Tibial nerve (tissue), 4 donors: ENCODE measurements at regions not wholly inside any gene's neighbourhood (a gene's known extent, or its start where the extent isn't known, plus 50 kb on each side); places are given as distances from the start of the nearest gene placed in this dataset.

Experiments used
- DNase-seq, 2 donors: peaks; one replicate each; pipeline ENCODE4 v3.0.0-alpha.2; 2019; ENCODE audit warnings: low spot score in 2 of 2
- H3K27ac ChIP-seq, 4 donors: fragments of 200-600 bp; sonication (generic) in 3 of 4; one replicate each; pipeline ENCODE4 v1.5.1; 2017 to 2019; ENCODE audit warnings: mild to moderate bottlenecking in 1 of 4
- H3K27me3 ChIP-seq, 2 donors: fragments of 200-600 bp; sonication (generic) in 1 of 2; one replicate each; pipeline versions ENCODE4 v1.5.1 to v1.6.0; 2017 to 2019
- H3K36me3 ChIP-seq, 3 donors: fragments of 200-600 bp; sonication (generic); one replicate each; pipeline ENCODE4 v1.5.1; 2018 to 2019
- H3K4me1 ChIP-seq, 4 donors: fragments of 200-600 bp; sonication (generic) in 3 of 4; one replicate each; pipeline ENCODE4 v1.5.1; 2017 to 2019
- H3K4me3 ChIP-seq, 4 donors: fragments of 200-600 bp; sonication (generic) in 3 of 4; one replicate each; pipeline ENCODE4 v1.5.1; 2017 to 2019; ENCODE audit warnings: mild to moderate bottlenecking in 1 of 4, moderate library complexity in 1 of 4
- H3K9me3 ChIP-seq, 4 donors: fragments of 200-600 bp; sonication (generic) in 3 of 4; one replicate each; pipeline ENCODE4 v1.5.1; 2017 to 2019
- CTCF ChIP-seq, 5 experiments: fragments of 200-600 bp in 3 of 5; fragments of 450-650 bp in 2 of 5; sonication (generic) in 3 of 5; IDR thresholded peaks; one replicate each; pipeline ENCODE4 v1.5.1; 2016 to 2019; ENCODE audit warnings: antibody characterized with exemption in 5 of 5, mild to moderate bottlenecking in 3 of 5, moderate library complexity in 2 of 5
- EP300 ChIP-seq, 2 donors: sonication (generic); formaldehyde crosslinking; IDR thresholded peaks; one replicate each; pipeline ENCODE4 v1.6.1; 2017; ENCODE audit warnings: antibody characterized with exemption in 2 of 2, mild to moderate bottlenecking in 1 of 2
- POLR2A ChIP-seq, 2 donors: fragments of 450-650 bp; IDR thresholded peaks; one replicate each; pipeline ENCODE4 v1.6.1; 2017; ENCODE audit warnings: antibody characterized with exemption in 2 of 2, mild to moderate bottlenecking in 2 of 2, moderate library complexity in 2 of 2
- WGBS, 2 donors: methylation state at CpG; one replicate each; pipeline ENCODE4 v1.1.5; 2018; 5-methylcytosine and 5-hydroxymethylcytosine counted together

- no peak overlapping the region for H3K4me3 ChIP-seq
- DNase-seq, result peak in 1 of 2 donors; percentile 17
- peaks cover 0 to 5% (median 0%) of the 10 kb centered on the region in 4 donors for H3K9me3 ChIP-seq
- peak overlapping the region in 1 of 4 donors; percentile 43 for H3K27ac ChIP-seq
- WGBS, 2 donors, result 12 to 15% methylated on average over 5 of the region's 5 CpGs
- peaks cover 0 to 18% (median 3%) of the 10 kb centered on the region in 4 donors for H3K4me1 ChIP-seq
- no peaks in the 10 kb centered on the region for H3K36me3 ChIP-seq
- H3K27me3 ChIP-seq, result no peaks in the 10 kb centered on the region
- no peak for TF ChIP-seq POLR2A (IDR thresholded peaks at IDR 0.05)
- peak in 1 of 2 donors; percentile 34 for TF ChIP-seq EP300 (IDR thresholded peaks at IDR 0.05)
- peak in 1 of 5 experiments; percentile 18 for TF ChIP-seq CTCF (IDR thresholded peaks at IDR 0.05)
These were observed 510.2 kb upstream of the SULF2 start for GRCh38 chr20:48295445-48295903.

GRCh38 chr20:48294942-48295341 is 509.7 kb upstream of the SULF2 start:
- peaks cover 0 to 5% (median 0%) of the 10 kb centered on the region in 4 donors for H3K9me3 ChIP-seq
- 44 to 48% methylated on average over 5 of the region's 5 CpGs for WGBS, 2 donors
- no peak for DNase-seq
- TF ChIP-seq EP300 (IDR thresholded peaks at IDR 0.05), result no peak
- no peak for TF ChIP-seq CTCF (IDR thresholded peaks at IDR 0.05)
- TF ChIP-seq POLR2A (IDR thresholded peaks at IDR 0.05), result no peak
- H3K4me1 ChIP-seq, result peaks cover 0 to 18% (median 3%) of the 10 kb centered on the region in 4 donors
- H3K4me3 ChIP-seq, result no peak overlapping the region
- no peaks in the 10 kb centered on the region for H3K27me3 ChIP-seq
- no peak overlapping the region for H3K27ac ChIP-seq
- H3K36me3 ChIP-seq, result no peaks in the 10 kb centered on the region

- no peaks in the 10 kb centered on the region for H3K27me3 ChIP-seq
- 75 to 83% methylated on average over 5 of the region's 5 CpGs for WGBS, 2 donors
- no peaks in the 10 kb centered on the region for H3K36me3 ChIP-seq
- no peak overlapping the region for H3K4me3 ChIP-seq
- no peak for TF ChIP-seq POLR2A (IDR thresholded peaks at IDR 0.05)
- no peak for TF ChIP-seq CTCF (IDR thresholded peaks at IDR 0.05)
- TF ChIP-seq EP300 (IDR thresholded peaks at IDR 0.05), result no peak
- H3K9me3 ChIP-seq, result peaks cover 0 to 5% (median 0%) of the 10 kb centered on the region in 4 donors
- H3K4me1 ChIP-seq, result peaks cover 0 to 18% (median 3%) of the 10 kb centered on the region in 4 donors
- DNase-seq, result no peak
- no peak overlapping the region for H3K27ac ChIP-seq
These were observed 508.9 kb upstream of the SULF2 start for GRCh38 chr20:48294196-48294595.

- no peaks in the 10 kb centered on the region for H3K36me3 ChIP-seq
- peaks cover 0 to 5% (median 0%) of the 10 kb centered on the region in 4 donors for H3K9me3 ChIP-seq
- no peaks in the 10 kb centered on the region for H3K27me3 ChIP-seq
- H3K4me3 ChIP-seq, result no peak overlapping the region
- no peak for TF ChIP-seq EP300 (IDR thresholded peaks at IDR 0.05)
- peaks cover 0 to 18% (median 3%) of the 10 kb centered on the region in 4 donors for H3K4me1 ChIP-seq
- DNase-seq, result no peak
- WGBS, 2 donors, result 84 to 89% methylated on average over 4 of the region's 4 CpGs
- H3K27ac ChIP-seq, result no peak overlapping the region
These were observed 508.4 kb upstream of the SULF2 start for GRCh38 chr20:48293671-48294070.

- Histone ChIP-seq H3K27ac (no peak overlapping the region), H3K9me3 (peaks cover 0 to under 1% (median 0%) of the 10 kb centered on the region in 4 donors), H3K36me3 (no peaks in the 10 kb centered on the region), H3K4me1 (peaks cover 0 to 18% (median 3%) of the 10 kb centered on the region in 4 donors), H3K4me3 (no peak overlapping the region), H3K27me3 (no peaks in the 10 kb centered on the region)
- 74 to 76% methylated on average over 10 of the region's 10 CpGs for WGBS, 2 donors
- DNase-seq, result no peak
- TF ChIP-seq POLR2A (IDR thresholded peaks at IDR 0.05) (no peak), EP300 (IDR thresholded peaks at IDR 0.05) (no peak), CTCF (IDR thresholded peaks at IDR 0.05) (no peak)
These were observed 507.5 kb upstream of the SULF2 start for GRCh38 chr20:48292806-48293205.
